GM19043 (cell line): ENCODE measurements at regions not wholly inside any gene's neighbourhood (a gene's known extent, or its start where the extent isn't known, plus 50 kb on each side); places are given as distances from the start of the nearest gene placed in this dataset.
"Not testable (repeated sequence)": the region's sequence is repeated elsewhere in the genome, so short reads cannot be mapped to it uniquely, and the experiment has no call there.

Experiments
- ATAC-seq: cut with Tn5 transposase; IDR thresholded peaks from one replicate; pipeline ENCODE4 v1.9.1; 2021; ENCODE audit warnings: low read depth; ENCODE audit not compliant: unreplicated experiment

DNA sequence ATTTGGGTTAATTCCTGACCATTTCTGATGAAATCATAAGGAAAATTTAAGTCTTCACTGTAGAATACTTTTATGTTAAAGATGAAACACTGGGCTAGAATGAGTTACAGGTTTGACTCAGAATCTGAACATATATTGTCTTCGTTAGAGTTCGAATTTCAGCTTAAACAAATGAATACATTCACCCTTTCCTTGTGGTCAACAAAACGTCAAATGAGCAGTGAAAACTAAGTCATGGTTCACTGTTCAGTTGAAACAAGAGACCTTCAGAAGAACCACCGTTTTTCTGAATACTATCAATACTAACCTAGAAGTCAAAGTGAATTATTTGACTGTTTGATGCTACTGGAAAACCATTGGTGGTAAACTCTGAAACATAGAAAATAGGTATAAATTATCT lies 235.2 kb upstream of the ZWINT start:
- ATAC-seq = peak; percentile 47

- ATAC-seq = no peak
Observed at GRCh38 chr10:56593120-56593519, 232.1 kb upstream of the ZWINT start.

GRCh38 chr10:56586461-56586891 lies 225.4 kb upstream of the ZWINT start:
- no peak for ATAC-seq

DNA sequence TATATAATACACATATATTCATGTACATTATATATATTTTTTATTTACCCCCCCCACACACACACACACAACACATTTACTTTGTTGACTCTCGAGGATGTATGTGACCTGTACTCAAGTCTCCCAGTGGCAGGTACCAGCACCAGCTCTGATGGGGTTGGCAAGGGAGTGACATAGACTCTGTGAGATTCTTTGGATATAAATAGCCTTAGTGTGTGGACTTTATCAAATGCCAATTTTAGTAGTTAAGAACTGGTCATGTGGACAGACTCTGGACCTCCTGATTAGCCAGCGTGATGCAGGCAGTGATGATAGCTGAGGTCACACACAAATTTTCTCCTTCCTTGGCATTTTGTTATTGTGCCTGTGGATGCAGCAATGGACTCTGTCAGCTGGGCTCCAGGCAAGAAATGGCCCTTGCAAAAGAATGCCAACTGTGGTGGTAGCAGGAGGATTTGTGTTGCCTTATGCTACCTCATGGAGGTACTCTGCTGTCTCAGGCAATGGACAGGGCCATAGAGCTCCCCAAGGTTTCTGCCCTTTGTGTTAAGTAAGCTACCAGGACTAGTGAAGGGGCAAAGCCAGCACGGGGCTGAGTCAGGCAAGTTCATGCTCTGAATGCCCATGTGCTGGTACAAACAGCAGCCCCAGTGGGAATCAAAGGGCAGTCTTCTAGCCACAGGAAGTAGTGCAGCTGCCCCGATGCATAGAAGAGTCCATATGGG lies 224.6 kb upstream of the ZWINT start:
- no peak for ATAC-seq

GRCh38 chr10:56583316-56583715 lies 222.3 kb upstream of the ZWINT start:
- ATAC-seq = no peak

DNA sequence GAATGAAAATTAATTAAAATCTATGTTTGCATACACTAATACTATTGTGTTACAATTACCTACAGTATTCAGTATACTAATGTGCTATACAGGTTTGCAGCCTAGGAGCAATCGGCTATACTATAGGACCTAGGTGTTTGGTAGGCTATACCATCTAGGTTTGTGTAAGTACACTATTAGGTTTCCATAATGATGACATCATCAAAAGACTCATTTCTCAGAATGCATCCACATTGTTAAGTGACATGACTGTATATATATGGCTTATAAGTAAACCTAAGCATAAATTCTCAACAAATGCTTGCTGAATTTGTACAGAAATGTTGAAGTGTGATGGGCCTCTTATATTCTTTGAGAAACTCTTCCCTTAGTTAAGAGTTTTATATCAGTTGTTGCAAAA lies 206.5 kb upstream of the ZWINT start:
- no peak for ATAC-seq

GRCh38 chr10:56561336-56561735 lies 200.3 kb upstream of the ZWINT start:
- no peak for ATAC-seq

DNA sequence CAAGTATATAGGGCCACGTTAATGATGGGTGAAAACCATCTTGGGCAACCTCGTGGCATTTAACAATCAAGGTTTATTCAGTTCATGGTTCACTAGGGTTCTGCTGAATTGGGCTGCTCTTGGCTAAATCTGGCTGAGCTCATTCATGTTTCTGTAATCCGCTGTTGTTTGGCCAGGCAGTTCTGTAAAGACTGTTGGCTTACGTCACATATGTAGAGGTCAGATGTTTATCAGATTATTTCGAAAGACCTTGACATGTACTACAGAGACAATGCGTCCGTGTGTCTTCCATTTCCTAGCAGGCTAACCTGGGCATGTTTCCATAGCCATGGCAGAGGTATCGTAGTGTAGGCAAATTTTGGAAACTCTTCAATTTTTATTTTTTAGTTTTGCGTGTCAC lies 190.0 kb upstream of the ZWINT start:
- ATAC-seq = no peak

DNA sequence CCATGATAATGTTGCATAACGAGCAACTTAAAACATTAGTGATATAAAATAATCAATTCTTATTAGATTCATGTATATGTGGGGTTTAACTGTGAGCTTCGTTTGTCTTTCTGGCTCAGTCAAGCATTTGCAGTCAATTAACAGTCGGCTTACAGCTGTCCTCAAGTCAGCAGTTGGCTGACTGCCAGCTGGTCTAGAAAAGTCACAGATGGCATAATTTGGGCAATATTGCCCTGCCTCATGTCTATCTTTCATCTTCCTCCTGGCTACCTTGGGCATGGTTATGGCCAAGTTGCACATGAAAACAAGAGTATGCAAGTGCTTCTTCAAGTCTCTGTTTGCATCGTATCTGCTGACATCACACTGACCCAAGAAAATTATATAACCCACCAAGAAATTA lies 186.1 kb upstream of the ZWINT start:
- ATAC-seq = no peak

- ATAC-seq = no peak
Observed at GRCh38 chr10:56537984-56538383, 176.9 kb upstream of the ZWINT start.

GRCh38 chr10:56522166-56522565 lies 161.1 kb upstream of the ZWINT start:
- ATAC-seq = no peak

DNA sequence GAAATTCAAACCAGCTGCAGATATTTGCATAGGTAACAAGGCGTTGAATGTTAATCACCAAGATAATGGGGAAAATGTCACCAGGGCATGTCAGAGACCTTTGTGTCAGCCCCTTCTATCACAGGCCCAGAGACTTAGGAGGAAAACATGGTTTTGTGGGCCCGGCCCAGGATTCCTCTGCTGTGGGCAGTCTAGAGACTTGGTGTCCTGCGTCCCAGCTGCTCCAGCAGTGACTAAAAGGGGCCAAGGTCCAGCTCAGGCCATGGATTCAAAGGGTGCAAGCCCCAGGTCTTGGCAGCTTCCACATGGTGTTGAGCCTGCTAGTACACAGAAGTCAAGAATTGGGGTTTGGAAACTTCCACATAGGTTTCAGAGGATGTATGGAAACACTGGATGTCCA lies 147.5 kb upstream of the ZWINT start:
- ATAC-seq = no peak

GRCh38 chr10:56507033-56507432 lies 146.0 kb upstream of the ZWINT start:
- ATAC-seq = no peak

DNA sequence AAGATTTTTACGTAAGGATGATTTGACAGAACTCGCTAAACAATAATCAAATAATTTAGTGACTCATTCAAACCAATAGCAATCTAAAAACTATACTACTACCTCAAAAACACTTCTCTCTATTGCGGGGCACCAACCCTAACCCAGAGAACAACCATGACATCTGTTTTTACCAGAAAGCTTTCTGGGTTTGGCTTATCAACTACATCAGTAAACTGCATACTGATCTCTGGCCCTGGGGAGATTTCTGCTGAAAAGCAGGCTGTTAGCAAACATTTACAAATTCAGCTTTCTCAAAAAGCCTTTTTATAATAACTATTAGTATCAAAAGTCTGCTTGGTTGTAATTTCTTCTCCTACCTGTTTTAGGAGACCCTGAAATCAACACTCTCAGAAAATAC lies 144.5 kb upstream of the ZWINT start:
- no peak for ATAC-seq

- no peak for ATAC-seq
Observed at GRCh38 chr10:56496186-56496486, 135.1 kb upstream of the ZWINT start.

- no peak for ATAC-seq
Observed at GRCh38 chr10:56487746-56488145, 126.7 kb upstream of the ZWINT start.

- ATAC-seq = no peak
Observed at GRCh38 chr10:56481521-56482091, 120.5 kb upstream of the ZWINT start.

- ATAC-seq = no peak
Observed at GRCh38 chr10:56472978-56473377, 111.9 kb upstream of the ZWINT start.

- ATAC-seq = no peak
Observed at GRCh38 chr10:56470701-56471100, 109.6 kb upstream of the ZWINT start.

- no peak for ATAC-seq
Observed at GRCh38 chr10:56469482-56469881, 108.4 kb upstream of the ZWINT start.

DNA sequence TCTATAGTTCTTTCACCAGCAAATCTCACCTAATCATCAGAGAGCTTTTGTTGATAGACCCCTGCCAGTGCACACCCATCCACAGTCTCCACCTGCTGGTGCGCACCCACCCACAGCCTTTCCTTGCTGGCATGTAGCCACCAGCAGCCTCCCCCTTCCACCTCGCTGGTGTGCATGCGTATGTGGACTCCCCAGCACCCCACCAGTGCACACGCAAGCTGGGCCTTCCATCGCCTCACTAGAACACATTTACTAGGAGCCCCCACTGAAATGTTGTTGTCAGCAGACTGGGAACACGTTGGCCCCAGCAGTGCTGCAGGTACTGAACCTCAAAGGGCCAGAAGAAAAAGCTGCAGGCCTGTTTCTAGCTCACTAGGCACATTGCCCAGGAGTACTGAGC lies 104.9 kb upstream of the ZWINT start:
- ATAC-seq = no peak

- ATAC-seq = no peak
Observed at GRCh38 chr10:56449770-56450169, 88.7 kb upstream of the ZWINT start.

DNA sequence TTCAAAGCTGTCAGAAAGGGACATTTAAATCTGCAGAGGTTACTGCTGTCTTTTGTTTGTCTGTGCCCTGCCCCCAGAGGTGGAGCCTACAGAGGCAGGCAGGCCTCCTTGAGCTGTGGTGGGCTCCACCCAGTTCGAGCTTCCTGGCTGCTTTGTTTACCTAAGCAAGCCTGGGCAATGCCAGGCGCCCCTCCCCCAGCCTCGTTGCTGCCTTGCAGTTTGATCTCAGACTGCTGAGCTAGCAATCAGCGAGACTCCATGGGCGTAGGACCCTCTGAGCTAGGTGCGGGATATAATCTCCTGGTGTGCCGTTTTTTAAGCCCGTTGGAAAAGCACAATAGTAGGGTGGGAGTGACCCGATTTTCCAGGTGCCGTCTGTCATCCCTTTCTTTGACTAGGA lies 86.6 kb upstream of the ZWINT start:
- not testable (repeated sequence) for ATAC-seq
